ENCODE measurements at regions not wholly inside any gene's neighbourhood (a gene's known extent, or its start where the extent isn't known, plus 50 kb on each side); places are given as distances from the start of the nearest gene placed in this dataset.

GRCh38 chr12:128019996-128020544 is 246.9 kb upstream of the TMEM132C start:
- TF ChIP-seq EP300 (IDR thresholded peaks at IDR 0.05; ENCODE audit: borderline replicate concordance) (no peak), TAF1 (IDR thresholded peaks at IDR 0.05; ENCODE audit: low read depth) (no peak), TCF12 (IDR thresholded peaks at IDR 0.05; ENCODE audit: low read depth) (no peak), MAX (IDR thresholded peaks at IDR 0.05) (no peak), NFIC (IDR thresholded peaks at IDR 0.05) (no peak), FOXM1 (IDR thresholded peaks at IDR 0.05; ENCODE audit: borderline replicate concordance, low read depth) (no peak), CEBPB (IDR thresholded peaks at IDR 0.05) (no peak), YY1 (IDR thresholded peaks at IDR 0.05; ENCODE audit: low read depth) (no peak), REST (IDR thresholded peaks at IDR 0.05; ENCODE audit: low read depth) (no peak), ZBTB7A (IDR thresholded peaks at IDR 0.05; ENCODE audit: low read depth) (no peak), TEAD4 (IDR thresholded peaks at IDR 0.05) (no peak), USF1 (IDR thresholded peaks at IDR 0.05) (no peak)
